HUDEP-2 (cell line): ENCODE measurements at regions not wholly inside any gene's neighbourhood (a gene's known extent, or its start where the extent isn't known, plus 50 kb on each side); places are given as distances from the start of the nearest gene placed in this dataset.

ENCODE experiments used
- DNase-seq, 76 experiments: peaks; one replicate each; lab custom pipeline; 2025; ENCODE audit not compliant: unreplicated experiment in 76 of 76; lab: John Stamatoyannopoulos, UW

DNA sequence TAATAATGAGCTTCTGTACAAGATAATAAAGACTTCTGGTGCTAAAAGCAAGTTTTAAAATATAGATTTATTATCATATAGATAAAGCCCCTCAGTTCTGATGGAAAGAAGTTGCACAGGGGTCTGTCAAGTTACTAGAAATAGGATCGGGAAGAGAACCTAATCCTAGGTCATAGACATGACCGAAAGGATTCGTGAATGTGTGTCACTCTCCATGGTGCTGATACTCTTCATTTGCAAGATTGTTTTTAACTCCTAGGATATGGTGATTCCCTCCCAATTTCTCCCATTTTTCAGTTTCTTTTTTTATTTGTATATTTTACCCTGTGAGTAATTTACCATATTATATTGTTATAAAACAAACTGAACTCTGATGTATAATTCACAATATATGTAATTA lies 58.9 kb upstream of the CTNNA2 start:
- no peak for DNase-seq

DNA sequence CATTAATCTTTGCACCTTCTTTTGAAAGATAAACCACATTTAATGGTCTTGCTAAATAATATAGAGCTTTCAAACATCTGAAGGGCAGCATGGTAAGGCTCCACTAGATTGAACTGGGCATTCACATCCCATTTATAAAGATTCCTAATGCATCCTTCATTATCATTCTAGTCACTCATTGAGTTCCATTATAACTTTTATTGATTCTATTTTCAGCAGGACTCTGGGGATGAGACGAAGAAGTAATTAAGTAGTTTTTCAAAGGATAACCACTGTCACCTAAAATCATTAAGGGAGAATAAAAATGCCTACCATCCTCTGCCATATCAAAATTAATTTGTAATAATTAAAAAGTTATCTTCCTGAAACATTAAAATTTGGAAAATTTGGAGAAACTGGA lies 60.2 kb upstream of the CTNNA2 start:
- no peak for DNase-seq

DNA sequence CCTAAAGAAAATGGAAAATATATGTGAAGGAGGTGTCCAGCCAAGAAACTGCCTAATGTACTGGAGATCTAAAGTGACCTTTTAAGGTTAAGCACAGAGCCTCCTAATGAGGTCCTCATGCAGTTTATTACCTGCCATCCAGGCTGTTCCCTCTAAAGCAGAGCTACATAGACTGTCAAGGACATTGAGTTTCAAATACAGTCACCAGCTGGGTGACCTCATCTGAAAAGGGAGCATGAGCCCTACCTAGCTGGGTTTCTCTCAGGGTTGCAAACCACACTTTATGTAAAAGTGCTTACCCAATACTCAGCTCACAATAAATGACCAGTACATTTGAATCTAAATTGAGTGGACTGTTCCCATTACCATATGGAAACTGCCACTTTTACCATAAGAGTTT lies 65.4 kb upstream of the CTNNA2 start:
- DNase-seq, result no peak

DNA sequence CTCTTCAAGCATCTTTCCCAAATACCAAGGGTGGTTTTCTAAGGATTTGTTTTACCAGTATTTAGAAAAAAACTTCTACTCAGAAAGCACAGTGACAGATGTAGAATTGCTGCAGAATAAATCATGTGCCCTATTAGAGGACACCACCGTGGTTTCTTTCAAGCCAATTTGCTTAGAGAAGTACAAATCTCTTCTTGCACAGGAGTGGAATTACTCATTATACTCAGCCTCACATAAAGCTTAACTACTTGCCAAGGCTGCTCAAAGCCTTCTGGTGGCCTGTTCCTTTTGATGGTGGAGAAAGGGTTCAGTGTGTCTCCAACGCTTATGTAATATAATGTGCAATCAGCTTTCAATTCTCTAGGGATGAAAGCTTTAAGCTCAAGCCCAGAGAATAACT lies 66.5 kb upstream of the CTNNA2 start:
- DNase-seq, result no peak

DNA sequence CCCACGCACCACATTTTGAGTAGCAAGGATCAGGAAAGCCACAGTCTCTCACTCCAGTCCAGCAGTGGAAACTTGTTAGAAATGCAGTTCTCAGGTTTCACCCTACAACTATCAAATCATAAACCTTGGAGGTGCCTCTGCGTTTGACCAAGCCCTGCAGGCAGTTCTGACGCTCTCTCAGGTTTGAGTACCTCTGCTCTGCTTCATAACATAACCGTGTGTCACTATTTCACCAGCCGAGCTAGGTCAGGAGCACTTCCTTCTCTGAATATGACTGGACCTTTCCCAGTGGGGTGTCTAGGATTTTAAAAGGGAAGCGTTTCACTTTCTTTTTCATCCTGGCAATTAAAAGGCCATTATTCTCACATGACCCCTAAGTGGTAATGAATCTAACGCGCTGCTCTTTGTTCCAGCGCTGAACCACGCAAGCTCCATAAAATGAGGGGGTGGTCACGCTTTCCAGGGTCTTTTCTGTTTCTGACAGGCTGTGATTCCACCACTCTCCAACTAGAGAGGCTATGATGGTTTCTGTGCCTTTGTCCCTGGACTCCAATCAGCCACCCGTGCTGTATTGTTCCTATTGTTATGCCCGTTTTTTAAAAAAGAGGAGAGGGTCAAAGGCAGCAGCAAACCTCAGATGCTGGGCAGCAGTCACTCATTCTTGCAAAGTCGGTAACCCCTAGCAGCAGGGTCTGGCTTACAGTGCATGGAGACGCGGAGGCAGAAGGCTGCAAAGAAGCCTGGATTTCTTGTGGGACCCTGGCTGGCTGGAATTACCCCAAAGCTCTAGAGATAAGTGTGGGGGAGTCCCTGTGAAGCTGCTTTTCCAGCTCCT lies 75.2 kb upstream of the CTNNA2 start:
- no peak for DNase-seq

DNA sequence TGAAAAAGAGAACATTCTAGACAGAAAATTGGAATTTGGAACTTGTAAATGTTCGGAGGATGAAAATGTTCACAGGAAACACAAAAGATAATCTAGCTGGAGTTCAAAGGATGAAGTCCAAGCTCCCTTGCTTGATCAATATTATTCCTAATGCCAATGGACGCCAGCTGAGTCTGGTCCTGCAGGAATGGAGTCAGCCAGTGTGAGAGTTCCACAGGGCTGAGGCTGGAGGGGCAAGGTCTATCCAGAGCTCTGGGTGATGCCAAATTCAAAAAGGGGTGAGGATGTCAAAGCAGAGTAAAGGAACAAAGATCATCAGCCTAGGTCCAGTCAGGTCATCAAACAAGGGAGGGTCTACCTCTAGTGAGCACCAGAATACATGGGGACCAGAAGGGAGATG lies 78.5 kb upstream of the CTNNA2 start:
- no peak for DNase-seq

DNA sequence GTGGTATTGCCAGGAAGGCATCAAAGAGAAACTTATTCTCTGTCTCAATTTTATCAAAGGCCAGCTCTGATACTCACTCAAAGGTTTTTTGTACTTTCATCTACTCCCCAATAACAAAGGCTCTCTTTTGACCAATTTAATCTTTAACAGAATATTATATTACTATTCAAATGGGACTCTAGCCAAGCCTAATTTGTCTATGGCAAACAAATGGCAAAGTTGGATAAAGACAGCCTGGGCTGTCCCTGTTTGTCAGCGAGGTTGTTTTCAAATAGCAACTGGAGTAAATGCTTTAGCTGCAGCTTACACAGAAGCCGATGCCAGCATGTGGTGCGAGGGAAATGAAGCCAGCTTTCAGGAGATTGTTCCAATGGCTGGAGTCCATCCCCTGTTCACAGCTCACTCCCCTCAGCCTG lies 80.1 kb upstream of the CTNNA2 start:
- DNase-seq, result no peak

DNA sequence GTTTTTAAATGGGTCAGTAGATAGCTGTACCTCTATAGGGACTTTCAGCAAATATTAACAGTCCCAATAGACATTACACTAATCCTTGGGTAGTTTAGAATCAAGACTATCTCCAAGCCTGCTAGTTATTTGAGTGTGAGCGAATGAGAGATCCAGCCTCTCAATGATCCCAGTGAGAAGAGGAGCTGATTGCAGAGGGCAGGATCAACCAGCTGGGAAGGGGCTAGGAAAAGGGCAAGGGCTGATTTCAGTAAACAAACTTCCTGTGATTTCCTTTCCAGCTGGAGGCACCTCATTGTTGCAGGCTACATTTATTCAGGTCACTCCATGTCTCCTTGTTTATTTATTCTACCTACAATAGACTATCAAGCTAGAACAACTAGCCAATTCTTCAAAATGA lies 84.1 kb upstream of the CTNNA2 start:
- DNase-seq, result no peak

DNA sequence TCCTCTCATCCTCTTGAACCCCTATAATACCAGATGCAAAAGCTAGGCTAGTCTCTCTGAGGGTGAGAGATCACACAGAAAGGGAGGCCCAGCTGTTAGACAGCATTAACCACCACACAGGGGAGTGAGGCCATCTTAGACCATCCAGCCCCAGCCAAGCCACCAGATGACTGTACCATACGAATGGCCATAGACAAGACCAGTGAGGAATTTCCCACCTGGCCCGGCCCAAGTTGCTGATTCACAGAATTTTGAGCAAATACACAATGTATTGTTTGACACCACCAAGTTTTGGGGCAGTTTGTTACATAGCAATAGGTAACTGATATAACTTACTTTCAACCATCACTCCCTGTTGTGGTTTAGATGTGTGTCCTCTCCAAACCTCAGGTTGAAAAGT lies 98.2 kb upstream of the CTNNA2 start:
- DNase-seq, result no peak

DNA sequence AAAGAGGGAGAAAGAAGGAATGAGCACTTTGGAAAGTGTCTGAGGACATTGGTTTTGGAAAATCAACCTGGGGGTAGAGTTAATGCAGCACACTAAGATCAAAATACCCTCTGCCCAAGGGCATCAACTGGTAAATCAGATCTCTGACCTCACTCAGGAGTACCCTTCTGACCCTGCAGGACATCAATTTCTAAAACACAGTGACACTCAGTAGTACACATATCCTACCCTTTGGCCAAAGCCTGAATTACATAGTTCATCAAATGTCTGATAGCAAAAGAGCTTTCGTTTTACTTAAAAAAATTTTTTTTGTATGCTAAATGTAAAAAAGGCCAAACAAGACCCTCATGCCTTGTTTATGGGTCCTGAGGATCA lies 118.4 kb upstream of the CTNNA2 start:
- DNase-seq, result no peak

DNA sequence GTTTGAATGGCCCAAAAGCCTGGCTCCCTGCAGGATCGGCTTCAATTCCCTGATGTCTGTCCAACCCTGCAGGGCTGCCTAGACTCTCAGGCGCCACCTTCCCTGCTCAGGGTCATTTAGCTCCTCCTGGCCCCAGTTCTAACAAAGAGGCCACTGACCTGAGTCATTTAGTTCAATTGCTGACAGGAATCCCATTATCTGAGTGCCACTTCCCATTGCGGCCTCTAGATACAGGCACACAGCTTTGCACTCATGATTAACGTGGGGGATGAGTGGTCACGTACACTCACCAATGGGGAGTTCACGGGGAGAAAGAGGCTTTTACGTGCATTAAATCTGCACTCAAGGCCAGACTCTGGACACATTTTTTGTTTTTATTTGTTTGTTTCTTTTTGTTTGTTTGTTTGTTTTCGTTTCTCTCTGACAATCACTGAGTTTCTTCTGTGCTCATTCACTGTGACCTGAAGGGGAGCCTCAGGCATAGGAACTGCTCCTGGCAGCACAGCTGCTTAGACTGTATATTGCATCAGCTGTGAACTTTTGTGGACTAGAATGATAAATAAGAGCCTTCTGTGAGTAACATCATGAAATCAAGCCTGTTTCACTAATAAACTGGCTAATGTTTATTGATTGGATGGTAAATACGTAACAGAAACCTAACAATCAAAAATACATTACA lies 118.9 kb upstream of the CTNNA2 start:
- no peak for DNase-seq

DNA sequence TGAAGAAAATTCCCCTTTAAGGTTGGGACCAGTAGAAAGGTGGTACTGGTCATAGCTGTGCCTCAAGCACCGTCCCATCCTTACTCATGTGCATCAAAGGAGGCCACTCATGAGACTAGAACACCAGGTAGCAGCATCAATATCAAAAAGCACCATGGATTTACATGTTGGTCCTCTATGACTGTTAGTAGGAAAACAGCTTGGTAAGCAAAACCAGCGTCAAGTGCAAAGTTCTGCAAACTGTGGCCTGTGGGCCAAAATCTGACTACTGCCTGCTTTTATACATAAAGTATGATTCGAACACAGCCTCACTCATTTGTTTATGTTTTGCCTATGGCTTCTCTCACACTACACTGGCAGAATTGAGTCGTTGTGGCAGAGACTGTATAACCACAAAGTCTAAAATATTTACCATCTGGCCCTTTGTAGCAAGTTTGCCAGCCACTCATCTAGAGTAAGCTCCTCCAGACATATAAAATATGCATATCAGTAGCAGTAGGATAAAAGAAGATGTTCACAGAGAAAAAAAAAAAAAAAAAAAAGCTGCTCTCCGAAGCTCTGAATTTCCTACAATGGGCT lies 119.7 kb upstream of the CTNNA2 start:
- no peak for DNase-seq

DNA sequence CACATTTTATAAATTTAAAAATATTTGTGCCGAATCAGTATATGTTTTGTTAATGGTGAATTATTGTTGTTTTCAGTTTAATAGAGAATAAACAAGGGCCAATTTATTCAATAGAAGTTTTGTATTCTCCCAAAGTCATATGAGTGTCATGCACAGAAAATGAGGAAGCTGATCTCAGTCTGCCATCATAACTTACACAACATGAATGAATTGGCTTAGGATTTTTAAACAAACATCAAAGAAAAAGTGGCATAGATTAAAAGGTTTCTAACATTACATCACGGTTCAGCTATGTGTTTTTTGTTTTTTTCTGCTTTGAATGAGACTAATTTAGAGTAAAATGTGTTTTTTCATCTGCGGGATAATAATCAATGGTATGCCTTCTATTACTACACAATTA lies 123.4 kb upstream of the CTNNA2 start:
- DNase-seq, result no peak

DNA sequence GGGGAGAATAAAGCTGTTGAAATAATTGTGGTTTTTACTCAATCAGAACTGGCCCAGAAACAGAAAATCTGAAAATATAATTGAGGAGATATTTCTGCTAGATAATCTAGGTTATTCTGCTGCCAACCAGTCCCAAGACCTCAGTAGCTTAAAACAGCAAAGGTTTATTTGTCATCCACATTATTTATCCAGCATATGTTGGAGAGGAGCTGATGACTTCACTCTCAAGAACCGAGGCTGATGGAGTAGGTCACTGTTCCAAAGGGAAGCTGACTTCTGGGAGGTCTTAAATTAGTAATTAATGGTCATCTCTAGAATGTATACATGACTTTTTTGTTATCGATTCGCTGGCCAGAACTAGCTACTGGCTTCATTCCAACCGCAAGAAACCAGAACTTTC lies 124.8 kb upstream of the CTNNA2 start:
- DNase-seq, result no peak

DNA sequence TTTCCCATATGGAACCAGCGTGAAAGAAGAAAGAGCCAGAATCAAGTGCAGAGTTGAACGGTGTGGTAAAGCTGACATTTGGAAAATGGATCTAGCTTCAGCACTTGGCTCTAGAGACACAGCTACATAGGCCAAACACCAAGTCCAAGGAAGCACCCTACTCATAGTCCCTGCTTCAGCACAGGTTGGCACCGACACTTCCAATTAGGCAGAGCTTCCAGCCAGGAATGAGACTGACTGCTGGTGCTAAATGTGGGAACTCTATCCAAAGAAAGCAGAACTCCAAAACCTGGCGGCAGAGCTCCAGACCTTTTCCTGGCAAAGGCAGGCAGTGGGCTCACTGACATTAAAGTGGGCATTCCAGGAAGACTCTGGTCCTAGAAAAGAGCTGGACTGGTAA lies 125.4 kb upstream of the CTNNA2 start:
- no peak for DNase-seq

DNA sequence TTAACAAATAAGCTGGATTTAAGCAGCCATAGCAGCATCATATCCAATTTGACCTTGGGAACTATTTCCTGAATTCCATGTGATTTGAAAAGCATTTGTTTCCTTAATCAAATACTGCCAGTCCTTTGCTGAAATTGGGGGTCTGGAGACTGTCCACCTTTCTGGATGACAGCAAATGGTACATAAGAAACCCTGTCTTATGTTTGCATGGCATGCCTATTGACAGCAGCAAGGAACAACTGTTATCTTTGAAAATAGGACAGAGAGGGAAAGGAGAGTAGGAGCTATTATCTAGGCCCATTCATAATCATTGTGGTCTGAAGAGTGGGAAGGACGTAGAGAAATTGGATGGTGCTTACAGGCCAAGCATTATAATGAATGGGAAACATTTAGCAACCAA lies 129.2 kb upstream of the CTNNA2 start:
- DNase-seq, result no peak

DNA sequence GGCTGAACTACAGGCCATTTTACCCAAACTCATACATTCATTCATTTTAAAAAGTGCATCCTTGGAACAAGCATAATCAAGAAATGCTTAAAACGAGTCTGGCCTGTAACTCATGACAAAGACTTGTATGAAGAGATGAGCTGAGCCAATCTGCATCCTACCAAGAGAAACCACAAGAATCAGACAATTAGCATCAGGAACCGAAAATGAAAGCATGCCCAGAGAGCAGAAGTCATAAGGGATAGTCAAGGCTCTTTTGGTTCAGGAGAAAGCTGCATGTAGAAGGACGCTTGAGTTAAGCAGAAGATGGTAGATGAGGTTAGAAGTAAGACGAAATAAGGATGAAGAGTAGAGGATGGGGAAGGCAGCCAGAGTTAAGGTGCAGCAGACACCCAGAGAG lies 137.0 kb upstream of the CTNNA2 start:
- DNase-seq, result no peak

DNA sequence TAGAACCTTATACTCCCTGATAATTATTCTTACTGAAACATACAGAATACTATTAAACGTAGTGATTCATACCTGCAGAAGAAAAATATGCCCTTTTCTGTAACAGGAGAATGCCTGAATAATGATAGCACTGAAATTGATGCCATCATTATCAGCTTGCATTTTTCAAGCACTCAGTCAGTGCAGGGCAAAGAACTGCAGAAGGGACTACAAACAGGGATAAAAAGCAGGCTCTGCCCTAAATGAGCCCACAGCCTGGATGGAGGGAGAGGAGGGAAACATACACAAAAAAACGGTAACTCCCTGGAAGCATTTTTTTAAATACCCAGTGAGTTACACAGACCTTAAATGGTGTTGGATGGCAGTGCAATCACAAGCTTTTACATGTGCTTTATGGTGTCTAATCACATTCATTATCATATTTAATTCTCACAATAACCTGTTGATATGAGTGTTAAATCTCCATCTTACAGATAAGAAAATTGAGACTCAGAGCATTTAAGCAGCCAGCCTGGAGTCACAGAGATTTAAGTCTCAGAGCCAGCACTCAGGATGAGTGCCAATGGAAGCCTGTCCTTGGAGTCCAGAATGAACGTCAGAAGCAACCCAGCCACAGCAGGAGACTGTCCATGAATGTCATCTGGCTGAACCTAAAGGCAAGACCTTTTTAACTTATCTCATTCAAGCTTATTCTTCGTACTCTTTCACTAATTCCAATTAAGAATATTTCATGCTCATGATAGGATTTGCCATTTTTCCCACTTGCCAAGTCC lies 139.3 kb upstream of the CTNNA2 start:
- no peak for DNase-seq

DNA sequence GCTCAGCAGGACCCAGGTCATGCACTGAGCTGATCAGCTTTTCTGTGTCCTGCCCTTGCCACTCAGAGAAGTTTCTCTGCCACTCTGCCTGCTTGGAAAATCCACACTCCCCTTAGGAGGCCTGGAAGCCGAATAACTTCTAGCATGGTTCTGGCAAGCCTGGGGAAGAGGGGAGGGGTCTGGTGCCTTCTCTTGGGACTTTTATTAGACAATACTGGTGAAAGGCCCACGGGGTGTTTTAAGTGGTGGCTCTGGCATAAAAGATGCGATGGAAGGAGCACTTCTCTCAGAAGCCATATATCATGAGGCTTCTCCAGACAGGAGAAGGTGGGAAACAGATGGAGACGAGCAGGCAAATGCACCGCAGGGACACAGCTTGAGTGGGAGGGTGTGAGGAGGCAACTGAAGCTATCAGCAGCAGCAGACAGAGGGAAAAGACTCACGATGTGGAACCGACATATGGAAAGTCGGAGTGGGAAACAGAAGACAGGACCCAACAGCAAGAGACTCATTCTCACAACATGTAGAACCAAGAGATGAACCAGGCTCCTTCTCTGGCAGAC lies 141.8 kb upstream of the CTNNA2 start:
- no peak for DNase-seq

DNA sequence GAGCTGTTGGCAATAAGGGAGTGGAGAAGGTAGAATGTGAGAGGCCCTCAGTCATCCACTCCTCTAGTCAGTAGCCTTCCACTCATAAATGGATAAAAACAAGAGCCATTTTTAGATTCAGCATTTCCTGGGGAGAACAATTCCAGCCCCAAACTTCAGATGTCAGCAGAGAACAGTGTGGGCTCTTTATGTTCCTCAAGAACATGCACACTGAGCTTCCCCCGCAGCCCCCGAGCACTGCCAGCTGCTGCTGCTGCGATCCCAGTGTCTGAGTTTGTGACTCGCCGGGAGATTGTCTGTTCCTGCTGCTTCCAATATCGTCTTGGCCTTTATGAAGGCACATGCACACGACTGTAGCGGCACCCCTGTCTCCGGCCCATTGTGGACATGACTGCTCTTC lies 143.7 kb upstream of the CTNNA2 start:
- DNase-seq, result no peak

DNA sequence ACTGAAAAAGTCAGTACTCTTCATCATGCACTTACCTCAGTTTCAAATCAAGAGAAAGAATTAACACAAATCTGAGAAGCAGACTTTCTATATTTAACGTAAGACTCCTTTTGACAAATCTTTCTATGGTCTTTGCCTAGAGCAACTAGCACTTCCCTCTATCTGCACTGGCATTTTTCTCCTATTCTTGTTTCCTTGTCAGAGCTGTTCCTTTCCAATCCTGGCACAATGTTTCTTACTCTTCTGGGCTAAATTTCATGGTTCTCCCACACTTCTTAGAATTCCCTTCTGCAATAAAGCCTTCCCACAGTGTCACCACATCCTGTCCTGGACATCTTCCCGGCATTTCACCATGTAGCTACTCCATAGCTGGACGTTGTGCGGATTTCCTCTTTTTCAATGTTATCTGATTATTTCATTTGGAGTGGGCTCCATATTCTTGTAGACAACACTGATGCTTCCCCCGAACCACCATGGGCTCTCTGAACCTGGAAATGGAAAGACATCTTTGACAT lies 144.7 kb upstream of the CTNNA2 start:
- DNase-seq, result no peak
